A549 (cell line): ENCODE measurements at regions not wholly inside any gene's neighbourhood (a gene's known extent, or its start where the extent isn't known, plus 50 kb on each side); places are given as distances from the start of the nearest gene placed in this dataset.

Experiments used
- FOSL2 ChIP-seq, 2 experiments: fragments of 450-650 bp in 1 of 2; fragments of >200 bp in 1 of 2; sonication (Bioruptor Twin) in 1 of 2; formaldehyde crosslinking; IDR thresholded peaks; 2 replicates each; pipeline versions ENCODE4 v1.5.0 to v1.6.1; 2016 to 2020; ENCODE audit warnings: mild to moderate bottlenecking in 1 of 2, moderate library complexity in 1 of 2
- JUNB ChIP-seq: fragments of >200 bp; sonication (Bioruptor Twin); formaldehyde crosslinking; IDR thresholded peaks from 2 replicates; pipeline ENCODE4 v1.6.1; 2016
- TF ChIP-seq, protein P1 (sequence below): fragments of >200 bp; sonication (Bioruptor Twin); formaldehyde crosslinking; IDR thresholded peaks from 3 replicates; pipeline ENCODE4 v1.5.1; 2016

DNA sequence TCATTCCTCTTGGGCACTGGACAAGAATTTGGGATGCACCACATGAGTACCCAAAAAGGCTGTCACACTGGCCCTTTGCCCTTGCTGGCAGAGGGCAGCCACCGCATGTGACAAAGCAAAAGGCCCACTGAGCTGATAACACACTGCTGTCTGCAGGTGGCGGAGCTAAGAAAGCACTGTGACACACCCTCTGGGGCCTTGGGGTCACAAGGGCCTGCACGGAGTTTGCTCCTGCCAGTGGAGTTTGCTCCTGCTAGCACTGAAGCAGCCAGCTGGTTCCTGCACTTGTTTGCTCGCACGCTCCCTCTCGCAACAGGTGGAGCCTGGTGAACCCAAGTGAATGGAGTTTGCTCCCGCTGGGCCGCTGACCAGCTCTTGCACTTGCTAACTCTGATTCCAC, 132.6 kb downstream of the LCA5 start:
- TF ChIP-seq FOSL2 (IDR thresholded peaks at IDR 0.05) (no peak), FOSL2 (CRISPR knock-in tag; IDR thresholded peaks at IDR 0.05) (no peak), JUNB (no peak)
- TF ChIP-seq, protein P1, sequence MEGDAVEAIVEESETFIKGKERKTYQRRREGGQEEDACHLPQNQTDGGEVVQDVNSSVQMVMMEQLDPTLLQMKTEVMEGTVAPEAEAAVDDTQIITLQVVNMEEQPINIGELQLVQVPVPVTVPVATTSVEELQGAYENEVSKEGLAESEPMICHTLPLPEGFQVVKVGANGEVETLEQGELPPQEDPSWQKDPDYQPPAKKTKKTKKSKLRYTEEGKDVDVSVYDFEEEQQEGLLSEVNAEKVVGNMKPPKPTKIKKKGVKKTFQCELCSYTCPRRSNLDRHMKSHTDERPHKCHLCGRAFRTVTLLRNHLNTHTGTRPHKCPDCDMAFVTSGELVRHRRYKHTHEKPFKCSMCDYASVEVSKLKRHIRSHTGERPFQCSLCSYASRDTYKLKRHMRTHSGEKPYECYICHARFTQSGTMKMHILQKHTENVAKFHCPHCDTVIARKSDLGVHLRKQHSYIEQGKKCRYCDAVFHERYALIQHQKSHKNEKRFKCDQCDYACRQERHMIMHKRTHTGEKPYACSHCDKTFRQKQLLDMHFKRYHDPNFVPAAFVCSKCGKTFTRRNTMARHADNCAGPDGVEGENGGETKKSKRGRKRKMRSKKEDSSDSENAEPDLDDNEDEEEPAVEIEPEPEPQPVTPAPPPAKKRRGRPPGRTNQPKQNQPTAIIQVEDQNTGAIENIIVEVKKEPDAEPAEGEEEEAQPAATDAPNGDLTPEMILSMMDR, result no peak
